ENCODE measurements at regions not wholly inside any gene's neighbourhood (a gene's known extent, or its start where the extent isn't known, plus 50 kb on each side); places are given as distances from the start of the nearest gene placed in this dataset.

DNA sequence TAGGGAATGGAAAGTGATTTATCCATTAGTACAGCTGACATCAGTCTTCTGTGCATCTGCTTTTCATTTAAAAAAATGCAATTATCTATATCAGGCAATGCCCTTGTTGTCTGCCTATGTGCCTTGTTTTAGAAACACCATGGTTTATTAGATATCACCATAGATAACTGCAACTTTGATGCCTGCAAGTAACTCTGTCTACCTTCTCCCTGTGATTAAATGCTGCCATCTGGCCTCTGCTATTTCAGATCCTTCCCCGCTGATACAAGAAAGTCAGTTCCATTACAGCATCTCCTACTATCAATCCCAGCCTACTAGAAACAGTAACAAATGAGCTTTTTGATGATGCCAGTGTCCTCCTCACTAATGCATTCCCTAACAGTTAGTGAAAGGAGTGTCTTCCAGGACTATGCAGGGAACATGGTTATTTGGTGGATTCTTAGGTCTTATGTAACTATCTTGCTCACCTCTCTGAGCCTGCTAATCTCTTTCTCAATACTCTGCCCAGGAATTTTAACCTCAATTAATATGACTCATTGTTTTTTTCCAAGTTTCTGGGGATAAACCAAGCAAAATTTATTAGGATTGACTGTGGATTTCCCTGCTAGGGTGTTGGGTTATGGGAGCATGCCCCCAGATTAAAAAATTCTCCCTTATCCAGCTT is 444.9 kb downstream of the RAPGEF2 start:
- no peaks in the 10 kb centered on the region for H3K9me2 ChIP-seq (ENCODE audit: insufficient read depth)
- no peaks in the 10 kb centered on the region for H3K9me3 ChIP-seq (ENCODE audit: control insufficient read depth in 1 of 2, insufficient read depth in 1 of 2, low read depth in 1 of 2, low read length in 2 of 2)
- H3K36me3 ChIP-seq (ENCODE audit: control insufficient read depth in 1 of 2, insufficient read depth in 2 of 2, low read length in 2 of 2), result no peaks in the 10 kb centered on the region
- H3K27ac ChIP-seq (ENCODE audit: low read depth, low read length), result no peak overlapping the region
- no peaks in the 10 kb centered on the region for H4K20me1 ChIP-seq (ENCODE audit: insufficient read depth)
- H3K27me3 ChIP-seq (ENCODE audit: insufficient read depth, low read length), result no peaks in the 10 kb centered on the region
- CTCF ChIA-PET, result no interaction called here
- H3K4me3 ChIP-seq (replicated peaks in 1 of 2; ENCODE audit: low read depth in 1 of 2, low read length in 2 of 2), result no peak overlapping the region
- no TSS peak for BruUV-seq (replicated peaks)
- no peak overlapping the region for H2AFZ ChIP-seq (ENCODE audit: low read depth, low read length, poor library complexity, severe bottlenecking)
- POLR2A ChIA-PET, result no interaction called here
- intact Hi-C loops (cut with micrococcal nuclease), result no loop called here
- no peak for DNase-seq (ENCODE audit: low read depth, low spot score)
- no peak overlapping the region for H3K4me2 ChIP-seq (ENCODE audit: low read length)
- RAD21 ChIA-PET (ENCODE audit: low non-redundant PET in 1 of 2, low total read pairs in 2 of 2, uncharacterized antibody in 2 of 2, unreplicated experiment in 2 of 2), result no interaction called here
- H3K79me2 ChIP-seq (ENCODE audit: insufficient read depth, low read length), result no peaks in the 10 kb centered on the region
- no peak for ATAC-seq
- TF ChIP-seq POLR2AphosphoS5 (IDR thresholded peaks at IDR 0.05; ENCODE audit: low read depth, low read length) (no peak), TCF7L2 (IDR thresholded peaks at IDR 0.05; ENCODE audit: borderline replicate concordance, extremely low read depth, insufficient read depth, insufficient read length) (no peak), EZH2phosphoT487 (IDR thresholded peaks at IDR 0.05; ENCODE audit: borderline replicate concordance) (no peak), SIN3A (IDR thresholded peaks at IDR 0.05; ENCODE audit: low read depth) (no peak), REST (IDR thresholded peaks at IDR 0.05; ENCODE audit: low read depth) (no peak), ATF3 (IDR thresholded peaks at IDR 0.05) (no peak), FOSL1 (IDR thresholded peaks at IDR 0.05; ENCODE audit: low read depth) (no peak), ELF1 (IDR thresholded peaks at IDR 0.05; ENCODE audit: borderline replicate concordance, low read depth) (no peak), YY1 (IDR thresholded peaks at IDR 0.05; ENCODE audit: extremely low read depth, insufficient replicate concordance, low read depth, low read length) (no peak), CBX3 (IDR thresholded peaks at IDR 0.05; ENCODE audit: low read depth) (no peak), EGR1 (IDR thresholded peaks at IDR 0.05; ENCODE audit: low read depth) (no peak)
- TF ChIP-seq, protein P1, sequence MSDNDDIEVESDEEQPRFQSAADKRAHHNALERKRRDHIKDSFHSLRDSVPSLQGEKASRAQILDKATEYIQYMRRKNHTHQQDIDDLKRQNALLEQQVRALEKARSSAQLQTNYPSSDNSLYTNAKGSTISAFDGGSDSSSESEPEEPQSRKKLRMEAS (IDR thresholded peaks at IDR 0.05), result no peak
- peaks cover 0 to 14% of the 10 kb centered on the region in 2 experiments; a peak in 2 of 4 replicates for H3K4me1 ChIP-seq (ENCODE audit: control insufficient read depth in 1 of 2, insufficient read depth in 2 of 2, low read length in 2 of 2)
- no peak overlapping the region for H3K9ac ChIP-seq (ENCODE audit: low read length)

Measured in HCT116 (cell line).